HEK293 (cell line): ENCODE measurements at regions not wholly inside any gene's neighbourhood (a gene's known extent, or its start where the extent isn't known, plus 50 kb on each side); places are given as distances from the start of the nearest gene placed in this dataset.

Experiments
- CTCF ChIA-PET: fragments of 350-600 bp; formaldehyde crosslinking; extraction: SDS; loops from one replicate; lab custom pipeline; 2021; ENCODE audit warnings: antibody characterized with exemption; lab: Yijun Ruan, JAX
- POLR2A ChIA-PET: fragments of 300-600 bp; formaldehyde crosslinking; extraction: SDS; loops from one replicate; lab custom pipeline; 2020; ENCODE audit warnings: antibody characterized with exemption, inconsistent platforms; lab: Yijun Ruan, JAX
- H3K27ac ChIP-seq: fragments of 200-500 bp; sonication (Bioruptor generic); 2 replicates; pipeline ENCODE4 v1.5.1; 2014; ENCODE audit warnings: low read depth, low read length, control low read depth, inconsistent platforms; ENCODE audit errors: extremely low read depth
- H3K36me3 ChIP-seq, 2 experiments: fragments of 200-500 bp in 1 of 2; sonication (Bioruptor generic) in 1 of 2; 1 replicate in 1 of 2; 2 replicates in 1 of 2; pipeline ENCODE4 v1.5.1; 2014 to 2017; ENCODE audit warnings: inconsistent platforms in 2 of 2, low read length in 2 of 2; ENCODE audit not compliant: control insufficient read depth in 2 of 2, insufficient read depth in 1 of 2
- H3K4me1 ChIP-seq: fragments of 200-500 bp; sonication (Bioruptor generic); 2 replicates; pipeline ENCODE4 v1.5.1; 2014; ENCODE audit warnings: mild to moderate bottlenecking, low read length, inconsistent platforms; ENCODE audit not compliant: control insufficient read depth, insufficient read depth
- H3K4me3 ChIP-seq: 2 replicates; pipeline ENCODE4 v1.5.1; 2011; ENCODE audit warnings: low read depth, mild to moderate bottlenecking, control low read depth, low read length, moderate library complexity
- H3K9me3 ChIP-seq: fragments of 200-500 bp; sonication (Bioruptor generic); 2 replicates; pipeline ENCODE4 v1.5.1; 2014; ENCODE audit warnings: low read depth, low read length, inconsistent platforms; ENCODE audit not compliant: control insufficient read depth, insufficient read depth
- SP3 ChIP-seq: fragments of 450-650 bp; formaldehyde crosslinking; IDR thresholded peaks from 2 replicates; pipeline ENCODE4 v1.5.1; 2016; ENCODE audit warnings: missing biosample characterization, missing genetic modification characterization
- ZFP37 ChIP-seq: fragments of 450-650 bp; formaldehyde crosslinking; IDR thresholded peaks from 2 replicates; pipeline ENCODE4 v1.5.1; 2016; ENCODE audit warnings: missing biosample characterization, missing genetic modification characterization
- ZNF133 ChIP-seq: fragments of 450-650 bp; formaldehyde crosslinking; IDR thresholded peaks from 2 replicates; pipeline ENCODE4 v1.5.1; 2016; ENCODE audit warnings: missing biosample characterization, missing genetic modification characterization
- ZNF16 ChIP-seq: fragments of 450-650 bp; formaldehyde crosslinking; IDR thresholded peaks from 2 replicates; pipeline ENCODE4 v1.5.1; 2016; ENCODE audit warnings: low read depth, missing biosample characterization, missing genetic modification characterization
- ZNF311 ChIP-seq: fragments of 450-650 bp; formaldehyde crosslinking; IDR thresholded peaks from 2 replicates; pipeline ENCODE4 v1.5.1; 2017; ENCODE audit warnings: missing biosample characterization, missing genetic modification characterization, borderline replicate concordance
- ZNF426 ChIP-seq: fragments of 450-650 bp; formaldehyde crosslinking; IDR thresholded peaks from 2 replicates; pipeline ENCODE4 v1.5.1; 2017; ENCODE audit warnings: missing biosample characterization, missing genetic modification characterization, mild to moderate bottlenecking, inconsistent platforms, moderate library complexity
- ZNF48 ChIP-seq: fragments of 450-650 bp; formaldehyde crosslinking; IDR thresholded peaks from 2 replicates; pipeline ENCODE4 v1.5.1; 2016; ENCODE audit warnings: missing biosample characterization, missing genetic modification characterization
- ZNF626 ChIP-seq: fragments of 450-650 bp; sonication (Bioruptor Pico); formaldehyde crosslinking; IDR thresholded peaks from 2 replicates; pipeline ENCODE4 v1.5.1; 2018; ENCODE audit warnings: missing biosample characterization, missing genetic modification characterization, inconsistent platforms
- ZNF664 ChIP-seq: fragments of 450-650 bp; formaldehyde crosslinking; IDR thresholded peaks from 2 replicates; pipeline ENCODE4 v1.5.1; 2016; ENCODE audit warnings: missing biosample characterization, missing genetic modification characterization
- ZNF670 ChIP-seq: fragments of 450-650 bp; formaldehyde crosslinking; IDR thresholded peaks from 2 replicates; pipeline ENCODE4 v1.5.1; 2016; ENCODE audit warnings: missing biosample characterization, missing genetic modification characterization, low read depth
- ZSCAN23 ChIP-seq: fragments of 450-650 bp; formaldehyde crosslinking; IDR thresholded peaks from 2 replicates; pipeline ENCODE4 v1.5.1; 2016; ENCODE audit warnings: missing biosample characterization, missing genetic modification characterization
- TF ChIP-seq, protein P1 (sequence below): fragments of 450-650 bp; formaldehyde crosslinking; IDR thresholded peaks from 2 replicates; pipeline ENCODE4 v1.5.1; 2016; ENCODE audit warnings: missing biosample characterization, missing genetic modification characterization
- TF ChIP-seq, protein P2 (sequence below): fragments of 450-650 bp; formaldehyde crosslinking; IDR thresholded peaks from 2 replicates; pipeline ENCODE4 v1.5.1; 2016; ENCODE audit warnings: missing biosample characterization, missing genetic modification characterization
- TF ChIP-seq, protein P3 (sequence below): IDR thresholded peaks from 2 replicates; pipeline ENCODE4 v1.6.1; 2011; ENCODE audit warnings: mild to moderate bottlenecking, low read depth, low read length, borderline replicate concordance
- TF ChIP-seq, protein P4 (sequence below): sonication (generic); formaldehyde crosslinking; IDR thresholded peaks from 2 replicates; pipeline ENCODE4 v1.8.1; 2022; ENCODE audit warnings: mild to moderate bottlenecking, moderate library complexity, missing genetic modification reagents
- TF ChIP-seq, protein P5 (sequence below): fragments of 450-650 bp; formaldehyde crosslinking; IDR thresholded peaks from 2 replicates; pipeline ENCODE4 v1.5.1; 2016; ENCODE audit warnings: missing biosample characterization, missing genetic modification characterization
- TF ChIP-seq, protein P6 (sequence below): fragments of 450-650 bp; formaldehyde crosslinking; IDR thresholded peaks from 2 replicates; pipeline ENCODE4 v1.5.1; 2016; ENCODE audit warnings: missing biosample characterization, missing genetic modification characterization, low read depth
- TF ChIP-seq, protein P7 (sequence below): fragments of 450-650 bp; formaldehyde crosslinking; IDR thresholded peaks from 2 replicates; pipeline ENCODE4 v1.5.1; 2016; ENCODE audit warnings: missing biosample characterization, missing genetic modification characterization

DNA sequence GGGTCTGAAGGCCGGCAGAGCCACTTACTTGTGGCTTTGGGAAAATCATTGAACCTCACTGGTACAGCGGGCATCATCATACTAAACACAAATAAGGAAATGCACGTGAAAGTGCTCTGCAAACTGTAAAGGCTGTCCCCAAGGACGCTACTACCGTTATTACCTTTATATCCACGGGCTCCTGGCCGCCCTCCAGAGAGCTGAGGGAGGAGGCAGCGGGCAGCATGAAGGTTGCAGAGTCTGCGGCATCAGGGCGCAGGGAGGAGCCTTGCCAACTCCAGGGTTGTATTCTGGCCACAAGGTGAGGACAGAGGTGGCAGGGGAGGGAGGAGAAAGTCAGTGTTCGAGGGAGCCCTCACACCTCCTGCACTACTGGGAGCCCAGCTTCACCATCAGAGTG lies 68.3 kb upstream of the GCSH start:
- H3K9me3 ChIP-seq, result no peaks in the 10 kb centered on the region
- no peaks in the 10 kb centered on the region for H3K4me1 ChIP-seq
- TF ChIP-seq ZNF670 (tag by site-specific recombination) (no peak), ZNF16 (no peak), ZNF311 (tag by site-specific recombination) (no peak), ZFP37 (tag by site-specific recombination) (no peak), ZNF426 (tag by site-specific recombination) (no peak), ZNF664 (no peak), SP3 (tag by site-specific recombination) (no peak), ZNF48 (tag by site-specific recombination) (no peak), ZNF626 (no peak), ZNF133 (no peak), ZSCAN23 (tag by site-specific recombination) (no peak)
- TF ChIP-seq, protein P1, sequence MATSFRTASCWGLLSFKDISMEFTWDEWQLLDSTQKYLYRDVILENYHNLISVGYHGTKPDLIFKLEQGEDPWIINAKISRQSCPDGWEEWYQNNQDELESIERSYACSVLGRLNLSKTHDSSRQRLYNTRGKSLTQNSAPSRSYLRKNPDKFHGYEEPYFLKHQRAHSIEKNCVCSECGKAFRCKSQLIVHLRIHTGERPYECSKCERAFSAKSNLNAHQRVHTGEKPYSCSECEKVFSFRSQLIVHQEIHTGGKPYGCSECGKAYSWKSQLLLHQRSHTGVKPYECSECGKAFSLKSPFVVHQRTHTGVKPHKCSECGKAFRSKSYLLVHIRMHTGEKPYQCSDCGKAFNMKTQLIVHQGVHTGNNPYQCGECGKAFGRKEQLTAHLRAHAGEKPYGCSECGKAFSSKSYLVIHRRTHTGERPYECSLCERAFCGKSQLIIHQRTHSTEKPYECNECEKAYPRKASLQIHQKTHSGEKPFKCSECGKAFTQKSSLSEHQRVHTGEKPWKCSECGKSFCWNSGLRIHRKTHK (tag by site-specific recombination), result no peak
- TF ChIP-seq, protein P2, sequence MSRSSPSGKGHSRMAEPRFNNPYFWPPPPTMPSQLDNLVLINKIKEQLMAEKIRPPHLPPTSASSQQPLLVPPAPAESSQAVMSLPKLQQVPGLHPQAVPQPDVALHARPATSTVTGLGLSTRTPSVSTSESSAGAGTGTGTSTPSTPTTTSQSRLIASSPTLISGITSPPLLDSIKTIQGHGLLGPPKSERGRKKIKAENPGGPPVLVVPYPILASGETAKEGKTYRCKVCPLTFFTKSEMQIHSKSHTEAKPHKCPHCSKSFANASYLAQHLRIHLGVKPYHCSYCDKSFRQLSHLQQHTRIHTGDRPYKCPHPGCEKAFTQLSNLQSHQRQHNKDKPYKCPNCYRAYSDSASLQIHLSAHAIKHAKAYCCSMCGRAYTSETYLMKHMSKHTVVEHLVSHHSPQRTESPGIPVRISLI (tag by site-specific recombination), result no peak
- TF ChIP-seq, protein P3, sequence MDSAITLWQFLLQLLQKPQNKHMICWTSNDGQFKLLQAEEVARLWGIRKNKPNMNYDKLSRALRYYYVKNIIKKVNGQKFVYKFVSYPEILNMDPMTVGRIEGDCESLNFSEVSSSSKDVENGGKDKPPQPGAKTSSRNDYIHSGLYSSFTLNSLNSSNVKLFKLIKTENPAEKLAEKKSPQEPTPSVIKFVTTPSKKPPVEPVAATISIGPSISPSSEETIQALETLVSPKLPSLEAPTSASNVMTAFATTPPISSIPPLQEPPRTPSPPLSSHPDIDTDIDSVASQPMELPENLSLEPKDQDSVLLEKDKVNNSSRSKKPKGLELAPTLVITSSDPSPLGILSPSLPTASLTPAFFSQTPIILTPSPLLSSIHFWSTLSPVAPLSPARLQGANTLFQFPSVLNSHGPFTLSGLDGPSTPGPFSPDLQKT, result no peak
- TF ChIP-seq, protein P4, sequence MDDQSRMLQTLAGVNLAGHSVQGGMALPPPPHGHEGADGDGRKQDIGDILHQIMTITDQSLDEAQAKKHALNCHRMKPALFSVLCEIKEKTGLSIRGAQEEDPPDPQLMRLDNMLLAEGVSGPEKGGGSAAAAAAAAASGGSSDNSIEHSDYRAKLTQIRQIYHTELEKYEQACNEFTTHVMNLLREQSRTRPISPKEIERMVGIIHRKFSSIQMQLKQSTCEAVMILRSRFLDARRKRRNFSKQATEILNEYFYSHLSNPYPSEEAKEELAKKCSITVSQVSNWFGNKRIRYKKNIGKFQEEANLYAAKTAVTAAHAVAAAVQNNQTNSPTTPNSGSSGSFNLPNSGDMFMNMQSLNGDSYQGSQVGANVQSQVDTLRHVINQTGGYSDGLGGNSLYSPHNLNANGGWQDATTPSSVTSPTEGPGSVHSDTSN, result no peak
- TF ChIP-seq, protein P5, sequence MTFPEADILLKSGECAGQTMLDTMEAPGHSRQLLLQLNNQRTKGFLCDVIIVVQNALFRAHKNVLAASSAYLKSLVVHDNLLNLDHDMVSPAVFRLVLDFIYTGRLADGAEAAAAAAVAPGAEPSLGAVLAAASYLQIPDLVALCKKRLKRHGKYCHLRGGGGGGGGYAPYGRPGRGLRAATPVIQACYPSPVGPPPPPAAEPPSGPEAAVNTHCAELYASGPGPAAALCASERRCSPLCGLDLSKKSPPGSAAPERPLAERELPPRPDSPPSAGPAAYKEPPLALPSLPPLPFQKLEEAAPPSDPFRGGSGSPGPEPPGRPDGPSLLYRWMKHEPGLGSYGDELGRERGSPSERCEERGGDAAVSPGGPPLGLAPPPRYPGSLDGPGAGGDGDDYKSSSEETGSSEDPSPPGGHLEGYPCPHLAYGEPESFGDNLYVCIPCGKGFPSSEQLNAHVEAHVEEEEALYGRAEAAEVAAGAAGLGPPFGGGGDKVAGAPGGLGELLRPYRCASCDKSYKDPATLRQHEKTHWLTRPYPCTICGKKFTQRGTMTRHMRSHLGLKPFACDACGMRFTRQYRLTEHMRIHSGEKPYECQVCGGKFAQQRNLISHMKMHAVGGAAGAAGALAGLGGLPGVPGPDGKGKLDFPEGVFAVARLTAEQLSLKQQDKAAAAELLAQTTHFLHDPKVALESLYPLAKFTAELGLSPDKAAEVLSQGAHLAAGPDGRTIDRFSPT (tag by site-specific recombination), result no peak
- TF ChIP-seq, protein P6, sequence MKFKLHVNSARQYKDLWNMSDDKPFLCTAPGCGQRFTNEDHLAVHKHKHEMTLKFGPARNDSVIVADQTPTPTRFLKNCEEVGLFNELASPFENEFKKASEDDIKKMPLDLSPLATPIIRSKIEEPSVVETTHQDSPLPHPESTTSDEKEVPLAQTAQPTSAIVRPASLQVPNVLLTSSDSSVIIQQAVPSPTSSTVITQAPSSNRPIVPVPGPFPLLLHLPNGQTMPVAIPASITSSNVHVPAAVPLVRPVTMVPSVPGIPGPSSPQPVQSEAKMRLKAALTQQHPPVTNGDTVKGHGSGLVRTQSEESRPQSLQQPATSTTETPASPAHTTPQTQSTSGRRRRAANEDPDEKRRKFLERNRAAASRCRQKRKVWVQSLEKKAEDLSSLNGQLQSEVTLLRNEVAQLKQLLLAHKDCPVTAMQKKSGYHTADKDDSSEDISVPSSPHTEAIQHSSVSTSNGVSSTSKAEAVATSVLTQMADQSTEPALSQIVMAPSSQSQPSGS, result no peak
- TF ChIP-seq, protein P7, sequence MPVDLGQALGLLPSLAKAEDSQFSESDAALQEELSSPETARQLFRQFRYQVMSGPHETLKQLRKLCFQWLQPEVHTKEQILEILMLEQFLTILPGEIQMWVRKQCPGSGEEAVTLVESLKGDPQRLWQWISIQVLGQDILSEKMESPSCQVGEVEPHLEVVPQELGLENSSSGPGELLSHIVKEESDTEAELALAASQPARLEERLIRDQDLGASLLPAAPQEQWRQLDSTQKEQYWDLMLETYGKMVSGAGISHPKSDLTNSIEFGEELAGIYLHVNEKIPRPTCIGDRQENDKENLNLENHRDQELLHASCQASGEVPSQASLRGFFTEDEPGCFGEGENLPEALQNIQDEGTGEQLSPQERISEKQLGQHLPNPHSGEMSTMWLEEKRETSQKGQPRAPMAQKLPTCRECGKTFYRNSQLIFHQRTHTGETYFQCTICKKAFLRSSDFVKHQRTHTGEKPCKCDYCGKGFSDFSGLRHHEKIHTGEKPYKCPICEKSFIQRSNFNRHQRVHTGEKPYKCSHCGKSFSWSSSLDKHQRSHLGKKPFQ, result no peak
- ChIA-PET POLR2A (no interaction called here), CTCF (interaction anchor here (1.8 kb wide), 1 partner anchor 40 kb away, joined by 4 read pairs; no protein-coding TSS in a partner anchor)
- H3K27ac ChIP-seq, result no peak overlapping the region
- no peak overlapping the region for H3K4me3 ChIP-seq
- H3K36me3 ChIP-seq, result no peaks in the 10 kb centered on the region
